ENCODE measurements at regions not wholly inside any gene's neighbourhood (a gene's known extent, or its start where the extent isn't known, plus 50 kb on each side); places are given as distances from the start of the nearest gene placed in this dataset.

DNA sequence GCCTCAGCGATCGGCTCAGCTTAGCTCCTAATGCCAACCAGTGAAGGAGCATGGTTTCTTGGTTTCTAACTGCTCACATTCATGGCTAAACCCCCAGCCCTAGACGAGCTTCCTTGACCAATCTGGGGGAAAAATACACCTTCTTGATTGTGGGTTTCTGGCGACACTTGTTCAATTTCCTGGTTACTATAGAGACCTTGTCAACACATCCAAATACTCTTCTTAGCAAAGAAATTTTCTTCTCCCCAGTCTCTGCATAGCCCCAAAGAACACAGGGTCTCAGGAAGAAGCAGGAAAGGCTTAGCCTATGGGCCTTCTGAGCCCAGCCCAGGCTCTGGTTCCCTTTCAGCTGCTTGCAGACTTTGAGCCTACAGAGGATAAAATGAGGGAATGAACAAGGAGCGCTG, 88.5 kb upstream of the SYT13 start:
- peaks cover 10% of the 10 kb centered on the region for H3K27me3 Mint-ChIP-seq (ENCODE audit: low read depth)
- no peaks in the 10 kb centered on the region for H3K9me3 Mint-ChIP-seq
- CTCF ChIA-PET, result interaction anchor here (0.7 to 5.6 kb wide), 4 partner anchors 32 to 397 kb away, joined by 3 to 157 read pairs (median 4); no protein-coding TSS in a partner anchor
- peaks cover 22% of the 10 kb centered on the region for H3K4me1 Mint-ChIP-seq
- ATAC-seq (no peak), DNase-seq (ENCODE audit: low spot score) (no peak)
- no peaks in the 10 kb centered on the region for H3K36me3 Mint-ChIP-seq
- POLR2A ChIA-PET, result interaction anchor here (0.6 kb wide), 1 partner anchor 43 kb away, joined by 4 read pairs; no protein-coding TSS in a partner anchor
- no peak overlapping the region for H3K4me3 Mint-ChIP-seq
- TF ChIP-seq ZNF416 (CRISPR knock-in tag; IDR thresholded peaks at IDR 0.05) (no peak), HMGA2 (CRISPR knock-in tag; IDR thresholded peaks at IDR 0.05) (no peak)
- TF ChIP-seq, protein P1, sequence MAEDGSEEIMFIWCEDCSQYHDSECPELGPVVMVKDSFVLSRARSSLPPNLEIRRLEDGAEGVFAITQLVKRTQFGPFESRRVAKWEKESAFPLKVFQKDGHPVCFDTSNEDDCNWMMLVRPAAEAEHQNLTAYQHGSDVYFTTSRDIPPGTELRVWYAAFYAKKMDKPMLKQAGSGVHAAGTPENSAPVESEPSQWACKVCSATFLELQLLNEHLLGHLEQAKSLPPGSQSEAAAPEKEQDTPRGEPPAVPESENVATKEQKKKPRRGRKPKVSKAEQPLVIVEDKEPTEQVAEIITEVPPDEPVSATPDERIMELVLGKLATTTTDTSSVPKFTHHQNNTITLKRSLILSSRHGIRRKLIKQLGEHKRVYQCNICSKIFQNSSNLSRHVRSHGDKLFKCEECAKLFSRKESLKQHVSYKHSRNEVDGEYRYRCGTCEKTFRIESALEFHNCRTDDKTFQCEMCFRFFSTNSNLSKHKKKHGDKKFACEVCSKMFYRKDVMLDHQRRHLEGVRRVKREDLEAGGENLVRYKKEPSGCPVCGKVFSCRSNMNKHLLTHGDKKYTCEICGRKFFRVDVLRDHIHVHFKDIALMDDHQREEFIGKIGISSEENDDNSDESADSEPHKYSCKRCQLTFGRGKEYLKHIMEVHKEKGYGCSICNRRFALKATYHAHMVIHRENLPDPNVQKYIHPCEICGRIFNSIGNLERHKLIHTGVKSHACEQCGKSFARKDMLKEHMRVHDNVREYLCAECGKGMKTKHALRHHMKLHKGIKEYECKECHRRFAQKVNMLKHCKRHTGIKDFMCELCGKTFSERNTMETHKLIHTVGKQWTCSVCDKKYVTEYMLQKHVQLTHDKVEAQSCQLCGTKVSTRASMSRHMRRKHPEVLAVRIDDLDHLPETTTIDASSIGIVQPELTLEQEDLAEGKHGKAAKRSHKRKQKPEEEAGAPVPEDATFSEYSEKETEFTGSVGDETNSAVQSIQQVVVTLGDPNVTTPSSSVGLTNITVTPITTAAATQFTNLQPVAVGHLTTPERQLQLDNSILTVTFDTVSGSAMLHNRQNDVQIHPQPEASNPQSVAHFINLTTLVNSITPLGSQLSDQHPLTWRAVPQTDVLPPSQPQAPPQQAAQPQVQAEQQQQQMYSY (CRISPR knock-in tag; IDR thresholded peaks at IDR 0.05), result no peak
- no peak overlapping the region for H3K27ac Mint-ChIP-seq

GRCh38 chr11:45374130-45374529, 88.0 kb upstream of the SYT13 start:
- peaks cover 19% of the 10 kb centered on the region for H3K4me1 Mint-ChIP-seq
- H3K9me3 Mint-ChIP-seq, result no peaks in the 10 kb centered on the region
- H3K4me3 Mint-ChIP-seq, result no peak overlapping the region
- ATAC-seq (no peak), DNase-seq (ENCODE audit: low spot score) (no peak)
- peaks cover 13% of the 10 kb centered on the region for H3K27me3 Mint-ChIP-seq (ENCODE audit: low read depth)
- no peak overlapping the region for H3K27ac Mint-ChIP-seq
- no peaks in the 10 kb centered on the region for H3K36me3 Mint-ChIP-seq
- ChIA-PET POLR2A (interaction anchor here (0.6 kb wide), 1 partner anchor 43 kb away, joined by 4 read pairs; no protein-coding TSS in a partner anchor), CTCF (interaction anchor here (4.0 to 5.6 kb wide), 2 partner anchors 283 to 398 kb away, joined by 155 to 157 read pairs; no protein-coding TSS in a partner anchor)
- TF ChIP-seq ELF4 (CRISPR knock-in tag; IDR thresholded peaks at IDR 0.05; ENCODE audit: low read depth), result no peak
- no peak for TF ChIP-seq NFYB (CRISPR knock-in tag; conservative IDR thresholded peaks at IDR 0.05; ENCODE audit: low read depth)
- TF ChIP-seq IRF1 (CRISPR knock-in tag; IDR thresholded peaks at IDR 0.05), result no peak
- no peak for TF ChIP-seq FOXP1 (CRISPR knock-in tag; IDR thresholded peaks at IDR 0.05; ENCODE audit: borderline replicate concordance)

DNA sequence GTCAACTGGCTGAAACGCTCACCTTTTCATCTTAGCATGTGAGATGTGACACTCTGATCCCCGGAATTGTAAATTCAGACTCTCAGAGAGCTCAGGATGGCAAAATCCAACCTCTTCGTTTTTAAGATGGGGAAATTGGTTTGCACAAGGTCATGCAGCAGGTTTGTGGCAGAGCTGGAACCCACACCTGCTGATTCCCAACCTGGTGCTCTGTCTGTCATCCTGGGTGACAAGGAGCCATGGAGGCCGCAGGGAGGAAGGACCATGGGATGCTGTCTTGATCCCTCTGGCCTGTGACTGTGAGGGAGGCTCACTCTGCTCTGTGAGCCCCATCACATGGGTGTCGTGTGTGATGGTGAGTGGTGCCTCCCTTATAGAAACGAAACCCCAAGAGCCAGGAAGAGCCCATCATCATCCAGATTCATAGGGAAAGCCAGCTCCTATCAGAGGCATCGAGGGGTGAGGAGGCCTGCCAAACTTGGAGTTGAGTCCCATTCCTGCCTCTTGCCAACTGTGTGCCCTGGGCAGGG, 87.4 kb upstream of the SYT13 start:
- Mint-ChIP-seq H3K27ac (no peak overlapping the region), H3K4me3 (no peak overlapping the region), H3K27me3 (ENCODE audit: low read depth) (peaks cover 13% of the 10 kb centered on the region), H3K9me3 (no peaks in the 10 kb centered on the region), H3K4me1 (peaks cover 16% of the 10 kb centered on the region), H3K36me3 (no peaks in the 10 kb centered on the region)
- ChIA-PET POLR2A (no interaction called here), CTCF (interaction anchor here (1.1 to 5.6 kb wide), 4 partner anchors 144 to 1009 kb away, joined by 3 to 157 read pairs (median 84); no protein-coding TSS in a partner anchor)
- DNase-seq (ENCODE audit: low spot score) (no peak), ATAC-seq (no peak)
- TF ChIP-seq KAT7 (CRISPR knock-in tag; IDR thresholded peaks at IDR 0.05; ENCODE audit: borderline replicate concordance) (no peak), ZNF263 (CRISPR knock-in tag; IDR thresholded peaks at IDR 0.05; ENCODE audit: low read depth) (no peak), IRF1 (CRISPR knock-in tag; IDR thresholded peaks at IDR 0.05) (no peak), FOXP4 (CRISPR knock-in tag; IDR thresholded peaks at IDR 0.05) (no peak), FOXK1 (CRISPR knock-in tag; IDR thresholded peaks at IDR 0.05) (no peak), TEAD1 (CRISPR knock-in tag; IDR thresholded peaks at IDR 0.05) (no peak), ERG (CRISPR knock-in tag; IDR thresholded peaks at IDR 0.05) (no peak), MAX (CRISPR knock-in tag; IDR thresholded peaks at IDR 0.05) (no peak), ZNF232 (CRISPR knock-in tag; IDR thresholded peaks at IDR 0.05) (no peak), ZNF671 (CRISPR knock-in tag; IDR thresholded peaks at IDR 0.05) (no peak), NFYB (CRISPR knock-in tag; conservative IDR thresholded peaks at IDR 0.05; ENCODE audit: low read depth) (no peak)
